ENCODE measurements at regions not wholly inside any gene's neighbourhood (a gene's known extent, or its start where the extent isn't known, plus 50 kb on each side); places are given as distances from the start of the nearest gene placed in this dataset.

GRCh38 chr13:80560609-80561008 is 219.7 kb upstream of the SPRY2 start:
- no peak for TF ChIP-seq CTCF (IDR thresholded peaks at IDR 0.05)
- intact Hi-C loops (cut with DNase I, micrococcal nuclease), result no loop called here
- Histone ChIP-seq H3K4me3 (no peak overlapping the region), H3K36me3 (ENCODE audit: low read depth) (no peaks in the 10 kb centered on the region), H3K9me3 (no peaks in the 10 kb centered on the region), H3K4me1 (ENCODE audit: low read depth) (no peaks in the 10 kb centered on the region)
- no peak for DNase-seq
- ATAC-seq, result no peak

DNA sequence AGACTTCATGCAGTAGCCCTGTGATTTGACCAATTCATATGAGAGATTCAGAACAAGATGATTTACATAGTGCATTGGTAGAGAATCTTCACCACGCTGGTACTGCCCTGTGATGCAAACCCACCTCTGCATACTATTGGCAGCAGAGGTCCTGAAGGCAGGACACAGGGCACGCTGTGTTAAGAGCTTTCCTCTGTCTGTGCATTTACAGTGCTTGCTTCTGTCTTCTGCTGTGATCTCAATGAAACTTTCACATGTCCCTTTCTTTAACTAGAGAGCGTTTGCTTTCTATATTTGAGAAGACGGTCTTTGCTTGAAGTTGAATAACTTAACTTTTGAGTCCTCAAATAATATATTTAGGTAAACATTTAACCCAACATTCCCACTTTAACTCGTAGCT is 219.0 kb upstream of the SPRY2 start:
- TF ChIP-seq CTCF (IDR thresholded peaks at IDR 0.05), result no peak
- intact Hi-C loops (cut with DNase I, micrococcal nuclease), result no loop called here
- H3K4me1 ChIP-seq (ENCODE audit: low read depth), result no peaks in the 10 kb centered on the region
- no peak overlapping the region for H3K4me3 ChIP-seq
- ATAC-seq (no peak), DNase-seq (no peak)
- no peaks in the 10 kb centered on the region for H3K36me3 ChIP-seq (ENCODE audit: low read depth)
- no peaks in the 10 kb centered on the region for H3K9me3 ChIP-seq

GRCh38 chr13:80558074-80558473 is 217.1 kb upstream of the SPRY2 start:
- DNase-seq, result no peak
- TF ChIP-seq CTCF (IDR thresholded peaks at IDR 0.05), result no peak
- ATAC-seq, result no peak
- Histone ChIP-seq H3K4me1 (ENCODE audit: low read depth) (no peaks in the 10 kb centered on the region), H3K36me3 (ENCODE audit: low read depth) (no peaks in the 10 kb centered on the region), H3K4me3 (no peak overlapping the region), H3K9me3 (no peaks in the 10 kb centered on the region)
- intact Hi-C loops (cut with DNase I, micrococcal nuclease), result no loop called here

DNA sequence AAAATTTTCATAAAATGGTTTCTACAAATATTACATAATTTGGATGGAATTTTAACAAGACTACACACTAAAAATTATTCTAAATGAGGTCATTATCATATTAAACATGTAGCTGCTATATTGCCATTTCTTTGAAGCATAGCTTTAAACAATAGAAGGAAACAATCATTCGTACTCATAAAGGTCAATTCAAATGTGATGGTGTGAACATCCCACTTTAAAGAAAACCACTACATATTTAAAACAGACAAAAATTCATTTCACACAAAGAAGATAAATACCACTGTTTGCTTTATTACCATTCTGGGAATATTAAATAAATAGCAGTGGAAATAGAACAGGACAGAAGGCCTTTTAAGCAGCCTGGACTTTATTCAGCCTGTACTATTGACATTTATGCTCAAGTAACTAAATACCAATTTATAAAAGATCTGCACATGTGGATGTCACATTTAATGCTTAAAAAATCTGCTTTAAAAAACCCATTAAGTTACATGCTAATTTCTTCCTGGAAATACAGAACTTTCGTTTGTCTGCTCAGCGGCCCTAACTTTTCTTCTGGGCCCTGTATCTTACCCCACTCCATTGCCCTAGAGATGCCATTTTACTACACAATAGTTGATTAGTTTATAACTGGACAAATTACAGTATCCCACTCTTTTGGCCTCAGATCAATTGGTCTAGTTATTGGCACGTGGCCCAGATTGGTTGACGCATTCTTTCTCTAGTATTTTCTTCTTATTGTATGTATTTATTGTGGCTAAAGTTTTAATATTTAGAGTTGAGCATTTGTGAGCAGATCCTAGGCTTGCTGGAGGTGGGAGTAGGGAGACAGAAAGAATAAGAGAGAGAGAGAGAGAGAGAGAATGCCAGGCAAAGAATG is 215.1 kb upstream of the SPRY2 start:
- ATAC-seq (no peak), DNase-seq (no peak)
- Histone ChIP-seq H3K9me3 (no peaks in the 10 kb centered on the region), H3K4me3 (no peak overlapping the region), H3K36me3 (ENCODE audit: low read depth) (no peaks in the 10 kb centered on the region), H3K4me1 (ENCODE audit: low read depth) (peaks cover 6% of the 10 kb centered on the region)
- intact Hi-C loops (cut with DNase I, micrococcal nuclease), result no loop called here
- TF ChIP-seq CTCF (IDR thresholded peaks at IDR 0.05), result no peak

DNA sequence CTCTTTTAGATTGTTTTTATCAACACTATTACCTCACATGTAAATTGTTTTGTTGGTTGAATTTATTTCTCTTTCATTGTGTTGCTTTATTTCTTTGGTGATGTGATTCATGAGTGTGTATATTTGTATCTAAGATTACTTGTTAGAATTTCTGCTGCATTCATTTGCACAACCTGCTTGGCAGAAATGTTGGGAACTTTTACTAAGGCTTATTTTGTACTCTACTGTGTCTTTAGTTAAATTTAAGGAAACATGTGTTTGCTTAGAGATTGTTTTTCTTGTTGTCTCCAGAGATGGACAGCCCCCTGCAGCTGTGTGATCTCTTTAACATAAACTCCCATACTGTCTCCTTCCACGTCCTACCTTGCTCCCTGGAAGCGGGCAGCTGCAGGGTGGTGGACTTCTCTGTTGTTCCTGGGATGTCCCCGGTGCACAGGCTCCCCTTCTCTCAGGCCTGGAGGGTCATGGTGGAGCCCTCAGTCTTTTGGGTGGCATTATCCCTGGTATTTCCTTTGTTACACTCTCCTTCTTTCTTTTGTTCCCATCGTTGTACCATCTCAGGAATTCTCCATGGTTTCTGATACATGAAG is 212.0 kb upstream of the SPRY2 start:
- TF ChIP-seq CTCF (IDR thresholded peaks at IDR 0.05), result no peak
- ATAC-seq, result no peak
- Histone ChIP-seq H3K4me3 (no peak overlapping the region), H3K9me3 (no peaks in the 10 kb centered on the region), H3K36me3 (ENCODE audit: low read depth) (no peaks in the 10 kb centered on the region), H3K4me1 (ENCODE audit: low read depth) (peaks cover 6% of the 10 kb centered on the region)
- intact Hi-C loops (cut with DNase I, micrococcal nuclease), result no loop called here
- no peak for DNase-seq

All from mucosa of descending colon (tissue), 3 donors.